ENCODE measurements at regions not wholly inside any gene's neighbourhood (a gene's known extent, or its start where the extent isn't known, plus 50 kb on each side); places are given as distances from the start of the nearest gene placed in this dataset.

DNA sequence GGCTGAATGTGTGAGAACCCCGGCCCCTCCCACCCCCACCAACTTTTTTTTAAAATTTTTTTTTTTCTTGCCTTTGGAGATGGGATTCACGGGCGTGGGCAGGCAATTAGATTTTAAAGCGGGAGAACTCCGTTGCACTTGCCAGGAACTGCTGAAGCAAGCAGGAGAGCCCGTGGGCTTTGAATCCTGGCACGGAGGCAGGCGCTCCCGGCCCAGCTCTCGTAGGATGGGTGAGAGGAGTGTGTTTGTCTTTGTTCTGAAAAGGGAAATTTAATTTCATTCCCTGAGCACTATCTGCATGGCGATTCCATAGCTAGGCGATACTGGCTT lies 54.3 kb upstream of the BOD1 start:
- in situ Hi-C loops (cut with HindIII; ENCODE audit: low pct_unique_long_range_greater_than_20kb, low sequenced_read_pairs) (no loop called here), intact Hi-C loops (cut with micrococcal nuclease; ENCODE audit: unreplicated experiment) (no loop called here)
- H3K4me1 ChIP-seq (ENCODE audit: control insufficient read depth, insufficient read depth, low read length), result no peaks in the 10 kb centered on the region
- POLR2A ChIA-PET, result no interaction called here
- H3K36me3 ChIP-seq (ENCODE audit: control insufficient read depth, insufficient read depth, low read length), result no peaks in the 10 kb centered on the region
- no peak overlapping the region for H3K27ac ChIP-seq (ENCODE audit: low read length)
- BruUV-seq (replicated peaks), result no TSS peak
- DNase-seq (ENCODE audit: low read depth, low spot score), result no peak
- H3K4me3 ChIP-seq (ENCODE audit: low read depth in 2 of 2, low read length in 2 of 2), result no peak overlapping the region
- CTCF ChIA-PET, result no interaction called here
- no peaks in the 10 kb centered on the region for H3K9me3 ChIP-seq (ENCODE audit: control insufficient read depth, insufficient read depth, low read depth, low read length)
- no peak for ATAC-seq
- peaks cover 2% of the 10 kb centered on the region; the same call in 1 of the 2 replicates for H3K27me3 ChIP-seq (ENCODE audit: control insufficient read depth, insufficient read depth, low read length)
- TF ChIP-seq SIN3A (IDR thresholded peaks at IDR 0.05; ENCODE audit: borderline replicate concordance, insufficient read depth, low read depth, low read length) (no peak), POLR2AphosphoS5 (IDR thresholded peaks at IDR 0.05; ENCODE audit: low read depth, low read length) (no peak), TCF7L2 (IDR thresholded peaks at IDR 0.05; ENCODE audit: low read depth, low read length) (no peak)
- TF ChIP-seq, protein P1, sequence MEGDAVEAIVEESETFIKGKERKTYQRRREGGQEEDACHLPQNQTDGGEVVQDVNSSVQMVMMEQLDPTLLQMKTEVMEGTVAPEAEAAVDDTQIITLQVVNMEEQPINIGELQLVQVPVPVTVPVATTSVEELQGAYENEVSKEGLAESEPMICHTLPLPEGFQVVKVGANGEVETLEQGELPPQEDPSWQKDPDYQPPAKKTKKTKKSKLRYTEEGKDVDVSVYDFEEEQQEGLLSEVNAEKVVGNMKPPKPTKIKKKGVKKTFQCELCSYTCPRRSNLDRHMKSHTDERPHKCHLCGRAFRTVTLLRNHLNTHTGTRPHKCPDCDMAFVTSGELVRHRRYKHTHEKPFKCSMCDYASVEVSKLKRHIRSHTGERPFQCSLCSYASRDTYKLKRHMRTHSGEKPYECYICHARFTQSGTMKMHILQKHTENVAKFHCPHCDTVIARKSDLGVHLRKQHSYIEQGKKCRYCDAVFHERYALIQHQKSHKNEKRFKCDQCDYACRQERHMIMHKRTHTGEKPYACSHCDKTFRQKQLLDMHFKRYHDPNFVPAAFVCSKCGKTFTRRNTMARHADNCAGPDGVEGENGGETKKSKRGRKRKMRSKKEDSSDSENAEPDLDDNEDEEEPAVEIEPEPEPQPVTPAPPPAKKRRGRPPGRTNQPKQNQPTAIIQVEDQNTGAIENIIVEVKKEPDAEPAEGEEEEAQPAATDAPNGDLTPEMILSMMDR (IDR thresholded peaks at IDR 0.05), result no peak
- TF ChIP-seq, protein P2, sequence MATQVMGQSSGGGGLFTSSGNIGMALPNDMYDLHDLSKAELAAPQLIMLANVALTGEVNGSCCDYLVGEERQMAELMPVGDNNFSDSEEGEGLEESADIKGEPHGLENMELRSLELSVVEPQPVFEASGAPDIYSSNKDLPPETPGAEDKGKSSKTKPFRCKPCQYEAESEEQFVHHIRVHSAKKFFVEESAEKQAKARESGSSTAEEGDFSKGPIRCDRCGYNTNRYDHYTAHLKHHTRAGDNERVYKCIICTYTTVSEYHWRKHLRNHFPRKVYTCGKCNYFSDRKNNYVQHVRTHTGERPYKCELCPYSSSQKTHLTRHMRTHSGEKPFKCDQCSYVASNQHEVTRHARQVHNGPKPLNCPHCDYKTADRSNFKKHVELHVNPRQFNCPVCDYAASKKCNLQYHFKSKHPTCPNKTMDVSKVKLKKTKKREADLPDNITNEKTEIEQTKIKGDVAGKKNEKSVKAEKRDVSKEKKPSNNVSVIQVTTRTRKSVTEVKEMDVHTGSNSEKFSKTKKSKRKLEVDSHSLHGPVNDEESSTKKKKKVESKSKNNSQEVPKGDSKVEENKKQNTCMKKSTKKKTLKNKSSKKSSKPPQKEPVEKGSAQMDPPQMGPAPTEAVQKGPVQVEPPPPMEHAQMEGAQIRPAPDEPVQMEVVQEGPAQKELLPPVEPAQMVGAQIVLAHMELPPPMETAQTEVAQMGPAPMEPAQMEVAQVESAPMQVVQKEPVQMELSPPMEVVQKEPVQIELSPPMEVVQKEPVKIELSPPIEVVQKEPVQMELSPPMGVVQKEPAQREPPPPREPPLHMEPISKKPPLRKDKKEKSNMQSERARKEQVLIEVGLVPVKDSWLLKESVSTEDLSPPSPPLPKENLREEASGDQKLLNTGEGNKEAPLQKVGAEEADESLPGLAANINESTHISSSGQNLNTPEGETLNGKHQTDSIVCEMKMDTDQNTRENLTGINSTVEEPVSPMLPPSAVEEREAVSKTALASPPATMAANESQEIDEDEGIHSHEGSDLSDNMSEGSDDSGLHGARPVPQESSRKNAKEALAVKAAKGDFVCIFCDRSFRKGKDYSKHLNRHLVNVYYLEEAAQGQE (IDR thresholded peaks at IDR 0.05; ENCODE audit: insufficient read depth in 1 of 2, low read depth in 2 of 2, low read length in 1 of 2), result no peak

DNA sequence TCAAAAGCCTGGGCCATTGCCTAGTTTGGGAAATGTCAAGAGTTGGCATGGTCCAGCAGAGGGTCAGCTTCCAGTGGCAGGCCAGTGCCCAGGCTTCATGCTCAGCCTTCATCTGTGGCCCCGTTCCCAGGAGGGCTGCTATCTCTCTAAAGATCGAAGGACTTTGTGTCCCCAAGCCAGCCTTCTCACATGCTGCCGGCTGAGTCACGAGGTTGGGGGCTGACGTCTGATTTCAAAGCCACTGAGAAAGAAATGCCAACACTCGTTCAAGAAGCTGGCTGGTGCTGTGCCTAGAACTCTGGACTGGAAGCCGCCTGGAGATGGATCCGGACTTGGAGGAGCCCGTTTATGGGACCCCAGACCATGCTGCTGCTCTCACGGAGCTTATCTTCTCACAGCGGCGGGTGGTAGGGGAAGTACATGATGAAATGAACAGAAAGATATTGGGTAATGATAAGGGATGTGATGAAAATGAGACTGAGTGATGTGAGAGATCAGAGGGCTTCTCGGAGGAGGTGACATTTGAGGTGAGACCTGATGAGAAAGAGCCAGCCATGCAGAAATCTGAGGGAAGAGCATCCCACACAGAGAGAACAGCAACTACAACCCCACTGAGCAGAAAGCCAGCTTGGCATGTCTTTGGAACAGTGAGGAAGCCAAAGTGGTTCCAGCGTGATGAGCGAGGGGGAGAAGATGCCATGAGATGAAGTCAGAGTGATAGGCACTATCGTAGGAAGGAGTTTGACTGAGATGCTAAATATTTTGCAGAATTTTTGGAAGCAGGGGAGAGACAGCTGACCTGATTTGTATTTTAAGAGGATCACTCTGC lies 54.9 kb upstream of the BOD1 start:
- TF ChIP-seq, protein P2 (IDR thresholded peaks at IDR 0.05; ENCODE audit: insufficient read depth in 1 of 2, low read depth in 2 of 2, low read length in 1 of 2), result no peak
- no peak for TF ChIP-seq SIN3A (IDR thresholded peaks at IDR 0.05; ENCODE audit: borderline replicate concordance, insufficient read depth, low read depth, low read length)
- no peak for TF ChIP-seq POLR2AphosphoS5 (IDR thresholded peaks at IDR 0.05; ENCODE audit: low read depth, low read length)
- no peak for TF ChIP-seq TCF7L2 (IDR thresholded peaks at IDR 0.05; ENCODE audit: low read depth, low read length)
- Histone ChIP-seq H3K4me3 (ENCODE audit: low read depth in 2 of 2, low read length in 2 of 2) (no peak overlapping the region), H3K27ac (ENCODE audit: low read length) (no peak overlapping the region), H3K4me1 (ENCODE audit: control insufficient read depth, insufficient read depth, low read length) (no peaks in the 10 kb centered on the region), H3K27me3 (ENCODE audit: control insufficient read depth, insufficient read depth, low read length) (peaks cover 2% of the 10 kb centered on the region; the same call in 1 of the 2 replicates), H3K36me3 (ENCODE audit: control insufficient read depth, insufficient read depth, low read length) (no peaks in the 10 kb centered on the region), H3K9me3 (ENCODE audit: control insufficient read depth, insufficient read depth, low read depth, low read length) (no peaks in the 10 kb centered on the region)
- no peak for DNase-seq (ENCODE audit: low read depth, low spot score)
- BruUV-seq (replicated peaks), result no TSS peak
- ChIA-PET CTCF (no interaction called here), POLR2A (no interaction called here)
- ATAC-seq, result no peak
- intact Hi-C loops (cut with micrococcal nuclease; ENCODE audit: unreplicated experiment), result no loop called here
- in situ Hi-C loops (cut with HindIII; ENCODE audit: low pct_unique_long_range_greater_than_20kb, low sequenced_read_pairs), result no loop called here
